ENCODE measurements at regions not wholly inside any gene's neighbourhood (a gene's known extent, or its start where the extent isn't known, plus 50 kb on each side); places are given as distances from the start of the nearest gene placed in this dataset.

DNA sequence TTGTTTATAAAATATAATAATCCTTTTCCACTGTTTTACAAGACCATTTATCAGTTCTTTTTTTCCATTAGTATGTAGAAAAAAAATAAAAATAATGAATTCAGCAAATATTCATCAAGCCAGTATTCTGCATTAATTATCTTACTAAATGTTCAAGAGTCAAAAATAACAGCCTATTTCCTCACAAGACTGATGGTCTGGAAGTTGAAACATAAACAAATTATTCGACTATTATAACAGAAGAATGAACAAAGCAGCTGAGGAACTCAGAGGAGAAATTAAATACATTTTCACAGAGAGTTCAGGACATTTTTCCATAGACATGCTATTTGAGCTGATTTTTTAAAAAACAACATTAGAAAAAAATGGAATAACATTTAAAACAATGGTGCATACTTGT, 2594.8 kb downstream of the ARAP2 start:
- TF ChIP-seq, protein P1, sequence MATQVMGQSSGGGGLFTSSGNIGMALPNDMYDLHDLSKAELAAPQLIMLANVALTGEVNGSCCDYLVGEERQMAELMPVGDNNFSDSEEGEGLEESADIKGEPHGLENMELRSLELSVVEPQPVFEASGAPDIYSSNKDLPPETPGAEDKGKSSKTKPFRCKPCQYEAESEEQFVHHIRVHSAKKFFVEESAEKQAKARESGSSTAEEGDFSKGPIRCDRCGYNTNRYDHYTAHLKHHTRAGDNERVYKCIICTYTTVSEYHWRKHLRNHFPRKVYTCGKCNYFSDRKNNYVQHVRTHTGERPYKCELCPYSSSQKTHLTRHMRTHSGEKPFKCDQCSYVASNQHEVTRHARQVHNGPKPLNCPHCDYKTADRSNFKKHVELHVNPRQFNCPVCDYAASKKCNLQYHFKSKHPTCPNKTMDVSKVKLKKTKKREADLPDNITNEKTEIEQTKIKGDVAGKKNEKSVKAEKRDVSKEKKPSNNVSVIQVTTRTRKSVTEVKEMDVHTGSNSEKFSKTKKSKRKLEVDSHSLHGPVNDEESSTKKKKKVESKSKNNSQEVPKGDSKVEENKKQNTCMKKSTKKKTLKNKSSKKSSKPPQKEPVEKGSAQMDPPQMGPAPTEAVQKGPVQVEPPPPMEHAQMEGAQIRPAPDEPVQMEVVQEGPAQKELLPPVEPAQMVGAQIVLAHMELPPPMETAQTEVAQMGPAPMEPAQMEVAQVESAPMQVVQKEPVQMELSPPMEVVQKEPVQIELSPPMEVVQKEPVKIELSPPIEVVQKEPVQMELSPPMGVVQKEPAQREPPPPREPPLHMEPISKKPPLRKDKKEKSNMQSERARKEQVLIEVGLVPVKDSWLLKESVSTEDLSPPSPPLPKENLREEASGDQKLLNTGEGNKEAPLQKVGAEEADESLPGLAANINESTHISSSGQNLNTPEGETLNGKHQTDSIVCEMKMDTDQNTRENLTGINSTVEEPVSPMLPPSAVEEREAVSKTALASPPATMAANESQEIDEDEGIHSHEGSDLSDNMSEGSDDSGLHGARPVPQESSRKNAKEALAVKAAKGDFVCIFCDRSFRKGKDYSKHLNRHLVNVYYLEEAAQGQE (IDR thresholded peaks at IDR 0.05; ENCODE audit: insufficient read depth in 1 of 2, low read depth in 2 of 2, low read length in 1 of 2) = no peak
- TF ChIP-seq, protein P2, sequence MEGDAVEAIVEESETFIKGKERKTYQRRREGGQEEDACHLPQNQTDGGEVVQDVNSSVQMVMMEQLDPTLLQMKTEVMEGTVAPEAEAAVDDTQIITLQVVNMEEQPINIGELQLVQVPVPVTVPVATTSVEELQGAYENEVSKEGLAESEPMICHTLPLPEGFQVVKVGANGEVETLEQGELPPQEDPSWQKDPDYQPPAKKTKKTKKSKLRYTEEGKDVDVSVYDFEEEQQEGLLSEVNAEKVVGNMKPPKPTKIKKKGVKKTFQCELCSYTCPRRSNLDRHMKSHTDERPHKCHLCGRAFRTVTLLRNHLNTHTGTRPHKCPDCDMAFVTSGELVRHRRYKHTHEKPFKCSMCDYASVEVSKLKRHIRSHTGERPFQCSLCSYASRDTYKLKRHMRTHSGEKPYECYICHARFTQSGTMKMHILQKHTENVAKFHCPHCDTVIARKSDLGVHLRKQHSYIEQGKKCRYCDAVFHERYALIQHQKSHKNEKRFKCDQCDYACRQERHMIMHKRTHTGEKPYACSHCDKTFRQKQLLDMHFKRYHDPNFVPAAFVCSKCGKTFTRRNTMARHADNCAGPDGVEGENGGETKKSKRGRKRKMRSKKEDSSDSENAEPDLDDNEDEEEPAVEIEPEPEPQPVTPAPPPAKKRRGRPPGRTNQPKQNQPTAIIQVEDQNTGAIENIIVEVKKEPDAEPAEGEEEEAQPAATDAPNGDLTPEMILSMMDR (IDR thresholded peaks at IDR 0.05) = no peak

Measured in Panc1 (cell line).